HG03095 (cell line): ENCODE measurements at regions not wholly inside any gene's neighbourhood (a gene's known extent, or its start where the extent isn't known, plus 50 kb on each side); places are given as distances from the start of the nearest gene placed in this dataset.
"Not testable (repeated sequence)": the region's sequence is repeated elsewhere in the genome, so short reads cannot be mapped to it uniquely, and the experiment has no call there.

Experiments
- ATAC-seq: cut with Tn5 transposase; IDR thresholded peaks from one replicate; pipeline ENCODE4 v1.9.1; 2021; ENCODE audit warnings: moderate library complexity; ENCODE audit not compliant: unreplicated experiment

DNA sequence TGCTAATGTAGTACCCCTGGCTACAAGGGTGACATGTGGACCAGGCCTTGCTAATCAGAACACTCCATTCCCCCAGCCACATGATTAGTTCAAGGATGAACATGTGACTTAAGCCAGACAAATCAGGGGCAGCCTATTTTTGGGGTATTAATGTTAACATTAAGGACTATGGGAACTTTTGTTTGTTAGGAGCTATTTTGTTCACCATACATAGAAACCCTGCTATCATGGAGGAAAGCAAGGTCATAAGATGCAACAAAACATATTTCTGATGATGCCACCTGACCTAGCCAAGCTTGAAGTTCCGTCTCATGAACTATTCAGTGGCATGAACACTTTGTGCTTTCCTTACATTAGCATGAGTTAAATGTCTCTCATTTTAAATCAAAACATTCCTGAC lies 90.8 kb upstream of the PELI2 start:
- ATAC-seq: no peak

- ATAC-seq: no peak
Measured at GRCh38 chr14:56027916-56028712, 90.1 kb upstream of the PELI2 start.

GRCh38 chr14:56036353-56036752 lies 81.9 kb upstream of the PELI2 start:
- ATAC-seq: no peak

- ATAC-seq: no peak
Measured at GRCh38 chr14:56040121-56040520, 78.1 kb upstream of the PELI2 start.

DNA sequence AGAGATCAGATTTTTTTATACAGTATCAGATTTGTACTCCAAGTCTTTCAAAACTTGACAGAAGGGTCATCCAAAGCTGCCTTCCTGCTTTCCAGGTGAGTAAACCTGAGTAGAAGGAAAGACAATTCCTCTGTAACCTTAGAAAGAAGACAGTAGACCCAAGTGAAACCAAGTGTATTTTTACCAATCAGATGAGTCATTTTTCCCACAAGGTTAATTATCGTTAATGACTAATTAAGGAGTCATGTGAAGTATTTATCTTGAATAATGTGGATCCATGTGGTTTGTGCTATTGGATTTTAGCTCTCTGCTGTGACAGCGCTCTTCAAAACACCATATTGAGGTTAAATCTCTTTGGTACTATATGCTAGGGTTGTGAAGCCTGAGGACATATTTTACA lies 74.0 kb upstream of the PELI2 start:
- ATAC-seq: no peak

DNA sequence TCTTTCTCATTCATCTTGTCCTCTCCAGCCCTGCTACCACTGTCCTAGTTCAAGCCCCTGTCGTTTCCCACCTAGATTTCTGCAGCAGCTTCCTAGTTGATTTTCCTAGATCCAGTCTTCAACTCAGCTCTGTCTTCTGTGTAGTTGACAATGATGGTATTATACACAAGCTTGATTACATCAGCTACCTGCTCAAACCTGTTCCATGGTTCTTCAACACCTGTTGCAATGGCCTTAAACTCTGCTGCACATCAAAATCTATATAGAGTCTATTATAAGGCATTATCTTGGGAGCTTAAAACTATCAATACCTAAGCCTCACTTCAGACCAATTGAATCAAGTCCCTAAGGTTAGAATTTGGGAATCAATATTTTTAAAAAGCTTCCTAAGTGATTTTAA lies 71.7 kb upstream of the PELI2 start:
- no peak for ATAC-seq

GRCh38 chr14:56046996-56047395 lies 71.2 kb upstream of the PELI2 start:
- ATAC-seq: no peak

- no peak for ATAC-seq
Measured at GRCh38 chr14:56049536-56049935, 68.7 kb upstream of the PELI2 start.

- no peak for ATAC-seq
Measured at GRCh38 chr14:56055511-56055910, 62.7 kb upstream of the PELI2 start.

DNA sequence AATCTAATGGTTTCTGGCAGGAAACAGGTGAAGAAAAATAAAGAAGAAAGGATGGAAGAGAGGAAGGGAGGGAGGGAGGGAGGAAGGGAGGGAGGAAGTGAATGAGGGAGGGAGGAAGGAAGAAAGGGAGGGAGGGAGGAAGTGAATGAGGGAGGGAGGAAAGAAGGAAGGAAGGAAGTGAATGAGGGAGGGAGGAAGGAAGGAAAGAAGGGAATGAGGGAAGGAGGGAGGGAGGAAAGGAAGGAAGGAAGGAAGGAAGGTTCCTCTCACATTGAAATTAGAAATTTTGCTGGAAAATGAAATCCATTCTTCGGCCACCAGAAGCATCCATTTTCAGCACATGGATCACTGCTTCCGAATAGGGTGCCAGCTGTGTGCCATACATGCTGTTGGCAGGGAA lies 62.2 kb upstream of the PELI2 start:
- ATAC-seq: no peak

- no peak for ATAC-seq
Measured at GRCh38 chr14:56057071-56057741, 61.0 kb upstream of the PELI2 start.

- ATAC-seq: no peak
Measured at GRCh38 chr14:56057767-56058166, 60.4 kb upstream of the PELI2 start.

DNA sequence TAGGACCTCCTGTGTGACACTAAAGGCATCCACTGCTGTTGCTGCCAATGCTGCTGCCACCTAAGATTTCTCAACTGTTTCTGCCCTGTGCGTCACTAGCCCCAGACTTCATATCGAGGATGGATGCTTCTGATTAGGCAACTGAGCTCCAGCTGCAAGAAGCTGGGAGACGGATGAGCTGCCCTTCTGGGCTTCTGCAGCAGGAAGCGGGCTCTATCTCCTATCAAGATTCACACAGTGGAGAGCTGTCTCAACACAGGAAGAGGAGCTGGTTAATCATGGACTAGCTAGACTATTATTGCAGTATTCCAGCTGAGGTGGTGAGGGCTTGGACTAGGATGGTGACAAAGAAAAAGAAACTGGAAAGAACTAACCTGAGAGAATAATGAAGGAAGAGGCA lies 59.2 kb upstream of the PELI2 start:
- no peak for ATAC-seq

DNA sequence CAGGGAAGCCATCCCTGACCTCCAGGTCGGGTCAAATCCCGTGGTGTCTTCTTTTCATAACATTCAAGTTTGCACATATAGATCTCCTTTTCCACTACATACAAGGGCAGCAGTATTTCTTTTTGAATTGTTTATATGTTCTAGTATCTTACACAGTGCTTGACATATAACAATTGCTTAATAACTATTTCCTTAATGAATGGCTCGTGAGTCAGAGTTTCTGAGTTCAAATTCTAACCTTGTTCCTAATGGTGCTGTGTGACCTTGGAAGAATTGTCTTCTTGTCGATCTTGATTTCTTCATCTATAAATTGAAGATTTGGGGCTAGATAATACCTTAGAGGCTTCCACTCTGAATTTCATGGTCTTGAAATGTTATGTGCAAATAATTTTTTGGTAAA lies 57.2 kb upstream of the PELI2 start:
- ATAC-seq: no peak

DNA sequence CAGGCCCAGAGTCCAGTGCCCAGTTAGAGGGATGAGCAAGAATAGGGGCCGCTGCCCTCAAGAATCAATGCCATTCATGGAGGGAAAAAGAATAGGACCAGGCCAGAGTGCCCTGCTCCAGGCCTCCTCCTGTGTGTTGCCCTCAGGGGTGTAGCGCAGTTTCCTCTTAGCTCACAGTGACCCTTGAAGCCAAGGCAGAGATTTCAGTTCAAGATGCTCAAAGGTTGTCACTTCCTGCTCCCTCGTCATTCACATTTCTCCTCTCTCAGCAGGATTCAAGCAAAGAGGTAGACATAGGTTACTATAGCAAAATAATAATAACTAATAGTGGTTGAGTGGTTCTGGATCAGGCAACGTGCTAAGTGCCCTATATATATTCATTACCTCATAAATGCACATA lies 55.1 kb upstream of the PELI2 start:
- ATAC-seq: no peak

- ATAC-seq: no peak
Measured at GRCh38 chr14:56064513-56064912, 53.7 kb upstream of the PELI2 start.

DNA sequence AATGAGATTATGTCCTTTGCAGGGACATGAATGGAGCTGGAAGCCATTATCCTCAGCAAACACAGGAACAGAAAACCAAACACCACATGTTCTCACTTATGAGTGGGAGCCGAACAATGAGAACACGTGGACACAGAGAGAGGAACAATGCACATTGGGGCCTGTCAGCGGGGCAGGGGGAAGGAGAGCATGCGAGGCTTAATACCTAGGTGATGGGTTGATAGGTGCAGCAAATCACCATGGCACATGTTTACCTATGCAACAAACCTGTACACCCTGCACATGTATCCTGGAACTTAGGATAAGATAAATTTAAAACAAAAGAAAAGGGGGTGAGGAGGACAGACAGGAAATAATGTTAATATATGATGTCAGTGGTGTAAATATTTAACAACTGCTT lies 53.0 kb upstream of the PELI2 start:
- not testable (repeated sequence) for ATAC-seq

DNA sequence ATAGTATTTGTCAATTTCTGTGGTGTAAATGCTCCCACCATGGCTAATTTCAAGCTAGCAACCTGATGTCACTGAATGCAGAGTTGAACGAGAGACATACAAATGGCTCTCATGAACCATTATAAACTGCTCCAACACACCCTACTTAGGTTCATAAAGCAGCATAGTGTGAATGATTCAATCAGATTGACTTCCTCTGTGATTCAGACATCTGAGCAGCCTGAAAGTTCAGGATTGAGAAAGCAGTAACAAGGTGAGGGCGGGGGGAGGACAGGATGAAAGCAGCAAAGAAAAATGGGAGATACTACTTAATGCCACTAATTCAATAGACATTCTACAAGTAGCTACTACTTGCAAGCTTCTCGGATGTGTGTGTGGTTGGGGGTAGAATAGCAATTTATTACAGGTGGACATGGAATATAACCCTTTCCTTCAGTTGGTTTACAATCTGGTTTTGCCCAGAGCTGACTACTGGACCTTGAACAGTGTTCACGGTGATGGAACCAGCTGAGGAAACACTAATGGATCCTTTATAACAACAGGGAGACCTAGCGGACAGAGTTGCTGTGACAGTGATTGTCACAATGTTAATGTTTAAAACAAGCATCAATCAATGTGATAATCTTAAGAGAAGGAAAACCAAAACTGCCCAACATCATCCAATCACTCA lies 52.5 kb upstream of the PELI2 start:
- no peak for ATAC-seq
